Caco-2 (cell line): ENCODE measurements at regions not wholly inside any gene's neighbourhood (a gene's known extent, or its start where the extent isn't known, plus 50 kb on each side); places are given as distances from the start of the nearest gene placed in this dataset.
A peak's percentile ranks its signal among the peaks of the same experiment; 100 is the strongest.

Source experiments
- BruUV-seq: library from RNA; stranded (reverse); fragments of 400-500 nt; replicated peaks from 2 replicates; lab custom pipeline; 2021; lab: Mats Ljungman, UMichigan
- CTCF ChIA-PET: fragments of 300-600 bp; sonication (Branson Sonifier 250); formaldehyde crosslinking; loops from one replicate; lab custom pipeline; 2022; ENCODE audit warnings: antibody characterized with exemption; lab: Charles Lee
- POLR2A ChIA-PET: fragments of 300-600 bp; sonication (Branson Sonifier 250); formaldehyde crosslinking; loops from one replicate; lab custom pipeline; 2022; ENCODE audit warnings: antibody characterized with exemption; lab: Charles Lee
- DNase-seq, 2 experiments: peaks; one replicate each; pipeline versions ENCODE4 v3.0.0 to v3.0.0-alpha.2; 2020 to 2022
- H3K27me3 ChIP-seq: replicated peaks from 2 replicates; pipeline ENCODE4 v1.6.0; 2011; ENCODE audit warnings: low read length; ENCODE audit not compliant: control insufficient read depth, insufficient read depth
- H3K36me3 ChIP-seq: 2 replicates; pipeline ENCODE4 v1.5.1; 2011; ENCODE audit warnings: low read length; ENCODE audit not compliant: control insufficient read depth, insufficient read depth
- H3K4me1 ChIP-seq: fragments of 250-450 bp; sonication (Bioruptor Pico); 2 replicates; pipeline ENCODE4 v1.5.1; 2020; ENCODE audit warnings: mild to moderate bottlenecking
- H3K4me3 ChIP-seq: 2 replicates; pipeline ENCODE4 v1.5.1; 2011; ENCODE audit warnings: low read depth, mild to moderate bottlenecking, control low read depth, low read length
- H3K9me3 ChIP-seq: fragments of 250-450 bp; sonication (Bioruptor Pico); 2 replicates; pipeline ENCODE4 v1.5.1; 2020; ENCODE audit warnings: mild to moderate bottlenecking, moderate library complexity
- H3K27ac Mint-ChIP-seq: one replicate; pipeline ENCODE4 v1.8.0; 2022; ENCODE audit warnings: mixed read lengths; ENCODE audit not compliant: unreplicated experiment
- H3K27me3 Mint-ChIP-seq: one replicate; pipeline ENCODE4 v1.8.0; 2022; ENCODE audit warnings: mixed read lengths; ENCODE audit not compliant: insufficient read depth, unreplicated experiment
- H3K36me3 Mint-ChIP-seq: one replicate; pipeline ENCODE4 v1.8.0; 2022; ENCODE audit warnings: mild to moderate bottlenecking, mixed read lengths; ENCODE audit not compliant: insufficient read depth, unreplicated experiment
- H3K4me1 Mint-ChIP-seq: one replicate; pipeline ENCODE4 v1.8.0; 2022; ENCODE audit warnings: low read depth, mixed read lengths; ENCODE audit not compliant: unreplicated experiment
- H3K4me3 Mint-ChIP-seq: one replicate; pipeline ENCODE4 v1.8.0; 2022; ENCODE audit warnings: mild to moderate bottlenecking, moderate library complexity, mixed read lengths; ENCODE audit not compliant: unreplicated experiment
- H3K9me3 Mint-ChIP-seq: one replicate; pipeline ENCODE4 v1.8.0; 2022; ENCODE audit warnings: mixed read lengths; ENCODE audit not compliant: unreplicated experiment
- CTCF ChIP-seq, 2 experiments: fragments of 200-600 bp in 1 of 2; IDR thresholded peaks; 1 replicate in 1 of 2; 2 replicates in 1 of 2; pipeline versions ENCODE4 v1.5.1 to v1.8.0; 2011 to 2022; ENCODE audit warnings: antibody characterized with exemption in 1 of 2, control low read depth in 1 of 2, inconsistent platforms in 1 of 2, low read depth in 1 of 2, low read length in 1 of 2, mild to moderate bottlenecking in 1 of 2, moderate library complexity in 1 of 2; ENCODE audit not compliant: insufficient read depth in 1 of 2, severe bottlenecking in 1 of 2, unreplicated experiment in 1 of 2
- intact Hi-C: fragments of 100-400 bp; cut with micrococcal nuclease; formaldehyde crosslinking; loops from one replicate; pipeline ENCODE4 v1.10.0; 2022; ENCODE audit not compliant: unreplicated experiment

GRCh38 chr20:60465439-60465838 lies 507.2 kb downstream of the CDH26 start:
- intact Hi-C loops, result no loop called here
- ChIA-PET POLR2A (no interaction called here), CTCF (no interaction called here)
- DNase-seq, result peak in 1 of 2 experiments; percentile 12
- H3K4me3 ChIP-seq, result no peak overlapping the region
- H3K4me1 ChIP-seq, result no peaks in the 10 kb centered on the region
- no peaks in the 10 kb centered on the region for H3K36me3 ChIP-seq
- BruUV-seq, result no TSS peak
- Mint-ChIP-seq H3K27me3 (peaks cover 18% of the 10 kb centered on the region), H3K27ac (no peak overlapping the region), H3K9me3 (no peaks in the 10 kb centered on the region), H3K36me3 (no peaks in the 10 kb centered on the region), H3K4me3 (no peak overlapping the region), H3K4me1 (no peaks in the 10 kb centered on the region)
- H3K27me3 ChIP-seq, result no peaks in the 10 kb centered on the region
- no peak for TF ChIP-seq CTCF (IDR thresholded peaks at IDR 0.05; ENCODE audit: insufficient read depth in 1 of 2, low read depth in 1 of 2, low read length in 1 of 2, severe bottlenecking in 1 of 2, unreplicated experiment in 1 of 2)
- H3K9me3 ChIP-seq, result no peaks in the 10 kb centered on the region

GRCh38 chr20:60465993-60466686 lies 507.9 kb downstream of the CDH26 start:
- no peaks in the 10 kb centered on the region for H3K36me3 Mint-ChIP-seq
- no peaks in the 10 kb centered on the region for H3K9me3 Mint-ChIP-seq
- no peak for TF ChIP-seq CTCF (IDR thresholded peaks at IDR 0.05; ENCODE audit: insufficient read depth in 1 of 2, low read depth in 1 of 2, low read length in 1 of 2, severe bottlenecking in 1 of 2, unreplicated experiment in 1 of 2)
- Histone ChIP-seq H3K4me1 (no peaks in the 10 kb centered on the region), H3K36me3 (no peaks in the 10 kb centered on the region), H3K4me3 (no peak overlapping the region), H3K9me3 (no peaks in the 10 kb centered on the region), H3K27me3 (no peaks in the 10 kb centered on the region)
- ChIA-PET POLR2A (no interaction called here), CTCF (no interaction called here)
- peaks cover 21% of the 10 kb centered on the region for H3K27me3 Mint-ChIP-seq
- intact Hi-C loops, result no loop called here
- H3K4me1 Mint-ChIP-seq, result no peaks in the 10 kb centered on the region
- DNase-seq, result peak in 1 of 2 experiments; percentile 21
- no TSS peak for BruUV-seq
- H3K27ac Mint-ChIP-seq, result no peak overlapping the region
- H3K4me3 Mint-ChIP-seq, result no peak overlapping the region

GRCh38 chr20:60466687-60467022 lies 508.4 kb downstream of the CDH26 start:
- CTCF ChIA-PET, result no interaction called here
- intact Hi-C loops, result no loop called here
- BruUV-seq, result no TSS peak
- POLR2A ChIA-PET, result no interaction called here
- Histone ChIP-seq H3K36me3 (no peaks in the 10 kb centered on the region), H3K4me3 (no peak overlapping the region), H3K9me3 (no peaks in the 10 kb centered on the region), H3K4me1 (no peaks in the 10 kb centered on the region), H3K27me3 (no peaks in the 10 kb centered on the region)
- Mint-ChIP-seq H3K27me3 (peaks cover 21% of the 10 kb centered on the region), H3K4me1 (no peaks in the 10 kb centered on the region), H3K9me3 (no peaks in the 10 kb centered on the region), H3K36me3 (no peaks in the 10 kb centered on the region), H3K4me3 (no peak overlapping the region), H3K27ac (no peak overlapping the region)
- no peak for TF ChIP-seq CTCF (IDR thresholded peaks at IDR 0.05; ENCODE audit: insufficient read depth in 1 of 2, low read depth in 1 of 2, low read length in 1 of 2, severe bottlenecking in 1 of 2, unreplicated experiment in 1 of 2)
- no peak for DNase-seq
